ENCODE measurements at regions not wholly inside any gene's neighbourhood (a gene's known extent, or its start where the extent isn't known, plus 50 kb on each side); places are given as distances from the start of the nearest gene placed in this dataset.

- no peak overlapping the region for H3K27ac Mint-ChIP-seq (ENCODE audit: unreplicated experiment)
- no peaks in the 10 kb centered on the region for H3K9me3 Mint-ChIP-seq (ENCODE audit: unreplicated experiment)
- H3K36me3 Mint-ChIP-seq (ENCODE audit: unreplicated experiment) = no peaks in the 10 kb centered on the region
Measured at GRCh38 chr5:67375606-67376005, 179.0 kb upstream of the CD180 start.

GRCh38 chr5:67374378-67374777 is 177.8 kb upstream of the CD180 start:
- Mint-ChIP-seq H3K4me3 (ENCODE audit: unreplicated experiment) (no peak overlapping the region), H3K27me3 (ENCODE audit: unreplicated experiment) (peaks cover 24% of the 10 kb centered on the region), H3K9me3 (ENCODE audit: unreplicated experiment) (no peaks in the 10 kb centered on the region), H3K27ac (ENCODE audit: unreplicated experiment) (no peak overlapping the region), H3K4me1 (ENCODE audit: unreplicated experiment) (no peaks in the 10 kb centered on the region), H3K36me3 (ENCODE audit: unreplicated experiment) (no peaks in the 10 kb centered on the region)
- no peak for DNase-seq (ENCODE audit: extremely low spot score, unreplicated experiment)
- TF ChIP-seq CTCF (IDR thresholded peaks at IDR 0.05) = no peak

More at GRCh38 chr5:67375606-67376005, 179.0 kb upstream of the CD180 start:
- Mint-ChIP-seq H3K4me1 (ENCODE audit: unreplicated experiment) (no peaks in the 10 kb centered on the region), H3K27me3 (ENCODE audit: unreplicated experiment) (peaks cover 21% of the 10 kb centered on the region), H3K4me3 (ENCODE audit: unreplicated experiment) (no peak overlapping the region)
- no peak for DNase-seq (ENCODE audit: extremely low spot score, unreplicated experiment)
- TF ChIP-seq CTCF (IDR thresholded peaks at IDR 0.05) = no peak

- Mint-ChIP-seq H3K9me3 (ENCODE audit: unreplicated experiment) (no peaks in the 10 kb centered on the region), H3K4me1 (ENCODE audit: unreplicated experiment) (no peaks in the 10 kb centered on the region), H3K27me3 (ENCODE audit: unreplicated experiment) (peaks cover 25% of the 10 kb centered on the region), H3K36me3 (ENCODE audit: unreplicated experiment) (no peaks in the 10 kb centered on the region), H3K4me3 (ENCODE audit: unreplicated experiment) (no peak overlapping the region), H3K27ac (ENCODE audit: unreplicated experiment) (no peak overlapping the region)
- no peak for DNase-seq (ENCODE audit: extremely low spot score, unreplicated experiment)
- no peak for TF ChIP-seq CTCF (IDR thresholded peaks at IDR 0.05)
Measured at GRCh38 chr5:67373518-67373917, 176.9 kb upstream of the CD180 start.

GRCh38 chr5:67372887-67373286 is 176.3 kb upstream of the CD180 start:
- TF ChIP-seq CTCF (IDR thresholded peaks at IDR 0.05) = no peak
- Mint-ChIP-seq H3K4me1 (ENCODE audit: unreplicated experiment) (no peaks in the 10 kb centered on the region), H3K9me3 (ENCODE audit: unreplicated experiment) (no peaks in the 10 kb centered on the region), H3K4me3 (ENCODE audit: unreplicated experiment) (no peak overlapping the region), H3K27me3 (ENCODE audit: unreplicated experiment) (peaks cover 26% of the 10 kb centered on the region), H3K36me3 (ENCODE audit: unreplicated experiment) (no peaks in the 10 kb centered on the region), H3K27ac (ENCODE audit: unreplicated experiment) (no peak overlapping the region)
- no peak for DNase-seq (ENCODE audit: extremely low spot score, unreplicated experiment)

GRCh38 chr5:67371924-67372323 is 175.3 kb upstream of the CD180 start:
- Mint-ChIP-seq H3K4me1 (ENCODE audit: unreplicated experiment) (no peaks in the 10 kb centered on the region), H3K36me3 (ENCODE audit: unreplicated experiment) (no peaks in the 10 kb centered on the region), H3K4me3 (ENCODE audit: unreplicated experiment) (no peak overlapping the region), H3K9me3 (ENCODE audit: unreplicated experiment) (no peaks in the 10 kb centered on the region), H3K27ac (ENCODE audit: unreplicated experiment) (no peak overlapping the region), H3K27me3 (ENCODE audit: unreplicated experiment) (peaks cover 28% of the 10 kb centered on the region)
- TF ChIP-seq CTCF (IDR thresholded peaks at IDR 0.05) = no peak
- DNase-seq (ENCODE audit: extremely low spot score, unreplicated experiment) = no peak

Measured in osteocyte (in vitro differentiated cells).